SJCRH30 (cell line): ENCODE measurements at regions not wholly inside any gene's neighbourhood (a gene's known extent, or its start where the extent isn't known, plus 50 kb on each side); places are given as distances from the start of the nearest gene placed in this dataset.
A peak's percentile ranks its signal among the peaks of the same experiment; 100 is the strongest.
"Not testable (repeated sequence)": the region's sequence is repeated elsewhere in the genome, so short reads cannot be mapped to it uniquely, and the experiment has no call there.

Source experiments
- DNase-seq, 2 experiments: peaks; one replicate each; pipeline ENCODE4 v3.0.0-alpha.2; 2015 to 2020
- H3K27ac ChIP-seq: fragments of 250-450 bp; sonication (Bioruptor Pico); 2 replicates; pipeline ENCODE4 v1.5.1; 2020; ENCODE audit warnings: mild to moderate bottlenecking, moderate library complexity
- H3K27me3 ChIP-seq: fragments of 250-450 bp; sonication (Bioruptor Pico); 2 replicates; pipeline ENCODE4 v1.5.1; 2020; ENCODE audit warnings: mild to moderate bottlenecking, moderate library complexity
- H3K36me3 ChIP-seq: fragments of 250-450 bp; sonication (Bioruptor Pico); 2 replicates; pipeline ENCODE4 v1.5.1; 2020; ENCODE audit warnings: mild to moderate bottlenecking, moderate library complexity
- H3K4me1 ChIP-seq: fragments of 250-450 bp; sonication (Bioruptor Pico); 2 replicates; pipeline ENCODE4 v1.5.1; 2020; ENCODE audit warnings: mild to moderate bottlenecking, moderate library complexity
- H3K4me3 ChIP-seq: fragments of 250-450 bp; sonication (Bioruptor Pico); 2 replicates; pipeline ENCODE4 v1.5.1; 2020; ENCODE audit warnings: mild to moderate bottlenecking, moderate library complexity
- H3K9me3 ChIP-seq: fragments of 250-450 bp; sonication (Bioruptor Pico); replicated peaks from 2 replicates; pipeline ENCODE4 v1.5.1; 2020; ENCODE audit warnings: mild to moderate bottlenecking, moderate library complexity

DNA sequence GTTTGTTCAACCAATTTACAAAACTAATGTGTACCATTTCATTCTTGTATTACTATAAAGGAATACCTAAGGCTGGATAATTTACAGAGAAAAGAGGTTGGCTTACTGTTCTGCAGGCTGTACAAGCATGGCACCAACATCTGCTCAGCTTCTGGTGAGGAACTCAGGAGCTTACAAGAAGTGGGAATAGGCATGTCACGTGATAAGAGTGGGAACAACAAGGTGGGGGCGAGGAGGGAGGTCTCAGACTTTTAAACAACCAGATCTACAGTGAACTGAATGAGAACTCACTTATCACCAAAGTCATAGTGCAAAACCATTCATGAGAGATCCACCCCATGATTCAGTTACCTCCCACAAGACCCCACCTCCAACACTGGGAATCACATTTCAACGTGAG, 1178.0 kb downstream of the REEP3 start:
- H3K27ac ChIP-seq, result no peak overlapping the region
- H3K4me1 ChIP-seq, result no peaks in the 10 kb centered on the region
- no peaks in the 10 kb centered on the region for H3K27me3 ChIP-seq
- no peak overlapping the region for H3K4me3 ChIP-seq
- no peak for DNase-seq
- no peaks in the 10 kb centered on the region for H3K9me3 ChIP-seq
- H3K36me3 ChIP-seq, result no peaks in the 10 kb centered on the region

DNA sequence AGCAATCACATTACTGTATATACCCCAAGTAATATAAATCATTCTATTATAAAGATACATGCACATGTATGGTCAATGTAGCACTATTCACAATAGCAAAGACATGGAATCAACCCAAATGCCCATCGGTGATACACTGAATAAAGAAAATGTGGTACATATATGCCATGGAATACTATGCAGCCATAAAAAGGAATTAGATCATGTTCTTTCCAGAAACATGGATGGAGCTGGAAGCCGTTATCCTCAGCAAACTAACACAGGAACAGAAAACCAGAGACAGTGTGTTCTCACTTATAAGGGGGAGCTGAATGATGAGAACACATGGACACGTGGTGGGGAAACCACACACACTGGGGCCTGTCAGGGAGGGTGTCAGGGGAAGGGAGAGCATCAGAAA, 1180.9 kb downstream of the REEP3 start:
- H3K9me3 ChIP-seq, H3K4me3 ChIP-seq, H3K4me1 ChIP-seq, H3K27ac ChIP-seq, H3K27me3 ChIP-seq, H3K36me3 ChIP-seq, DNase-seq: not testable (repeated sequence)

DNA sequence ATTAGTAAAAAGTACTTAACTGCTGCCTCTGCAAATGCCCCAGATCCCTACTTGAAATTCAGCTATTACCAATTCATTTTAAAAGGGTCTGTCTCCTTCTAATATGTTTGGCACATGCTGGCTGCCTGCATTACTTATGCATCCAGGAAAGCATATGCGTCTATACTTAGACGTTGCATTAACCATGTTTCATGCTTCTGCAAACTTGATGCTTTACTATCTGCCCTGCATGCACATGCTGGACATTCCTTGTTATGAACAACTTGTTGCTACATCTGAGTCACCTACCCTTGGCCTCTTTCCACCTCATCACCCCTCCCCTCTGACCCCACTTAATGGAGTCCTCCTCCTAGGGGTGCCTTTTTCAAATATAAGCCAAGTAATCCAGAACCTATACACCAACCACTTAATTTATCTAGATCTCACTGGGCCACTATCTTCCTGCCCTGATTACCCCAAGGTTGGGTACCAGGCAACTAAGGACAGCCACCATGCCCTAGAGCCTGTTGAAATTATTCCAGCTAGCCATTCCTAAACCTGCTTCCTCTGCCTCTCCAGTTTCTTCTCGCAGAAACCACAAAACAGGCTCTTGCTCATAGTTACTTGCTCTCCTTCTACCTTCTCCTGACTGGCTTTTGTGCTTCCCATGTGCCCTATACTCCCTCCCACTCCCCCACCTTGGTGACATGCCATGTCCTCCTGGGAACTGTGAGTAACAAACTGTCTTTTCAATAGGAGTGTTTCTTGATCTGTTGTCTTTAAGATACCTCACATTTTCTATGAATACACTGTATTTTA, 1187.9 kb downstream of the REEP3 start:
- Histone ChIP-seq H3K27ac (no peak overlapping the region), H3K4me3 (no peak overlapping the region), H3K4me1 (no peaks in the 10 kb centered on the region), H3K9me3 (no peaks in the 10 kb centered on the region), H3K27me3 (no peaks in the 10 kb centered on the region), H3K36me3 (no peaks in the 10 kb centered on the region)
- DNase-seq, result no peak

DNA sequence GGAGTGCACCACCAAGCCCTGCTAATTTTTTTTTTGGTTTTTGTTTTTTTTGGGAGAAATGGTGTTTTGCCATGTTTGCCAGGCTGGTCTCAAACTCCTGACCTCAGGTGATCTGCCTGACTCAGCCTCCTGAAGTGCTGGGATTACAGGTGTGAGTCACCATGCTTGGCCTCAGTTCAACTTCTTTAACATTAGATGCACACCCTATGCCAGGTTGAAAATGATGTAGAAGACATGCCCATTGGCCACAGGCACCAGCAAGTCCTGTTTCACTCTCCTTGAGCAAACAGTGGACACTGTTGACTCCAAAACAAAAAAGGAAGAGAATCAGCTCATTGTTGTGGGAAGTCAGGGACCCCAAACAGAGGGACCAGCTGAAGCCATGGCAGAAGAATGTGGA, 1205.3 kb downstream of the REEP3 start:
- no peaks in the 10 kb centered on the region for H3K9me3 ChIP-seq
- H3K36me3 ChIP-seq, result no peaks in the 10 kb centered on the region
- no peaks in the 10 kb centered on the region for H3K4me1 ChIP-seq
- H3K4me3 ChIP-seq, result no peak overlapping the region
- no peaks in the 10 kb centered on the region for H3K27me3 ChIP-seq
- DNase-seq, result no peak
- H3K27ac ChIP-seq, result no peak overlapping the region

DNA sequence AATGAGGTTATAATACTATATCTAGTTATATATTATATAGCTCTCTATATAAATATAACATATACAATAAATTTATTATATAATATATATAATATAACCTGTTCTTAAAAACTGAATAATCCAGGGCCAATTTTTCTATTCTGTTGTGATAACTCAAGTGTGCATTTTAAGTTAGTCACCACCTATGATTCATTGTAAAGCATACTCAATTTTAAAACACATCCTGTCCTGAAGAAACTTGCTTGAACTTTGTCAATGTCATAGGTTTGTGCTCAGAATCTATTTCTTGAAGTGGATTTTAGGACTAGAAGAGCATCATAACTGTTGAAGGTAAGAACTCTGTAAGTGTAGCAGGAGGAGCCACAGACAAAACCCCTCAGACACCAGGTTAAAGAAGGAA, 1209.8 kb downstream of the REEP3 start:
- no peaks in the 10 kb centered on the region for H3K4me1 ChIP-seq
- no peak overlapping the region for H3K4me3 ChIP-seq
- H3K9me3 ChIP-seq, result no peaks in the 10 kb centered on the region
- H3K27me3 ChIP-seq, result no peaks in the 10 kb centered on the region
- H3K27ac ChIP-seq, result no peak overlapping the region
- no peaks in the 10 kb centered on the region for H3K36me3 ChIP-seq
- DNase-seq, result no peak

DNA sequence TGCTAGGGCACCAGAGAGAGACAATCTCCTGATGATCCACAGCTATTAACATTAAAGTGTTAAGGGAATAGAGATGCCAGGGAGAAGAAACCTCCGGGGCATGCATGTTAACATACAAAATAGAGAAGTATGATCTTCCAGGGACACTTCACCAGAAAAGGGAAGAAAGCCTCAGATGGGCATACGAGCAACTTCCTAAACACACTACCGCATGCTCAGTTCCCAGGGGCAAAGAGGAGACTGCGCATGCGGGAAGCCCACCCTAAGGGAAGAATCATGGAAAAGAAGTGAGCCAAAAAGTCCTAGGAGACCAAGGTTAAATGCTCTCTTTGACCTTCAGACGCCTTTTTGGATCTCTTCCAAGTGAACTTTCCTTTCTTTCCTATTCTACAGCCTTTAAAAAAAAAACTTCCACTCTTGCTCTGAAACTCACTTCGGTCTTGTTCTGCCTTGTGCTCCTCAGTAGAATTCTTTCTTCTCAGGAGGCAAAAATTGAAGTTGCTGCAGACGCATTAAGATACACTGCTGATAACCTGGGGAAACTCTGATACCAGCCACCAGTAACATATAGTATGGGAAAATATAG, 1211.3 kb downstream of the REEP3 start:
- Histone ChIP-seq H3K4me1 (no peaks in the 10 kb centered on the region), H3K27ac (no peak overlapping the region), H3K4me3 (no peak overlapping the region), H3K27me3 (no peaks in the 10 kb centered on the region), H3K9me3 (no peaks in the 10 kb centered on the region), H3K36me3 (no peaks in the 10 kb centered on the region)
- no peak for DNase-seq

DNA sequence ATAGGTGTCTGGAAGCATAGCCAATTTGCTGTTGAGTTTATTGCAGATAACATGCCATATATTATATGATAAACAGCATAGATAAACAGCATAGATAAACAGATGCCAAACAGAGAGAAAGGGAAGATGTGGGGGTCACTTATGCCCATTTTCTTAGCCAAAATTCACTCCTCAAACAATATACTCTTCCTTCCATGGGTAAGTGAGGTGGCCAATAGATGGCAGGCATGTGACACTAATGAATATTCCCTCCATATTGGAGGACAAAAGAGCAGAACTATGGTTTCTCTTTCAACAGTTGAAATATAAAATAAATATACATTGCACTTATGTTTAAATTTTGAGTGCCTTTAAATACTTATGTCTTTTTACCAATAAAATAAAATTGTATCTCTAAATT, 1212.8 kb downstream of the REEP3 start:
- Histone ChIP-seq H3K4me3 (no peak overlapping the region), H3K9me3 (no peaks in the 10 kb centered on the region), H3K4me1 (no peaks in the 10 kb centered on the region), H3K27ac (no peak overlapping the region), H3K36me3 (no peaks in the 10 kb centered on the region), H3K27me3 (no peaks in the 10 kb centered on the region)
- DNase-seq, result peak; percentile 19 to 51

DNA sequence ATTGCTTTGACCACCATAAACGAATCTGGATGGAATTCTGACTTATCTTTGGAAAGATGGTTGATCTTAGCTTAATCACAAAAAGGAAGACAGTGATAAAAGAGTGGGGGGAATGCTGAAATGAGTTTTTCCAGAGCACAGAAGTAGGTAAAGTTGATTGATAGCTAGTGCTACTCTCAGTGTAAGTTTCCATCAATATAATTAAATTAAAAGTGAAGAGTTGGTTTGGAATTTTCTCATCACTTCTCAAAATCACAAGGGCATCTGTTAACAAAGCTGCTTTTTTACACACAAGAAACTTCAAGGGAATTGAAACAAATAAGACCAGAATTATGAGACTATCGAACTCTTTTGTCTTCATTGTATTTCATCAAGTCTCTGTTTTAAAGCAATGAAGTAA, 1217.3 kb downstream of the REEP3 start:
- Histone ChIP-seq H3K4me3 (no peak overlapping the region), H3K27me3 (no peaks in the 10 kb centered on the region), H3K4me1 (no peaks in the 10 kb centered on the region), H3K36me3 (no peaks in the 10 kb centered on the region), H3K9me3 (no peaks in the 10 kb centered on the region), H3K27ac (no peak overlapping the region)
- no peak for DNase-seq

DNA sequence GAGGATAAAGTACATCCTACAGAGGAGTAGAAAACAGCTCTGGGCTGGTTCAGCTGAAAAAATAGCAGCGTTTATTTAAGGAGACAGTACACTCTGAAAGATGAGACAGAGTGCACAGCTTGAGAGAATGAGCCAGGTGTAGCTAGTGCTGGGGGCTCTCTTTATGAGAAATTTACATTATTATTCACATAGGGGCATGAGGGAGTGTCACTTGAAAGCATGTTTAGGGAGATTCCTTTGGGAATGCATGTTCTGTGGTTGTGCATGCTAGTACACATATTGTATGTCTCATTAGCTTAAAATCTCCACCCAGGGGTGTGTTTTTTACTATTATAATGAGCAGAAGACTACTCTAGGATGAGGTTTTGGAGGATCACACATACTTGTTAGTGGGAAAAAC, 1224.4 kb downstream of the REEP3 start:
- H3K4me1 ChIP-seq, result no peaks in the 10 kb centered on the region
- DNase-seq, result peak in 1 of 2 experiments; percentile 9
- no peak overlapping the region for H3K27ac ChIP-seq

DNA sequence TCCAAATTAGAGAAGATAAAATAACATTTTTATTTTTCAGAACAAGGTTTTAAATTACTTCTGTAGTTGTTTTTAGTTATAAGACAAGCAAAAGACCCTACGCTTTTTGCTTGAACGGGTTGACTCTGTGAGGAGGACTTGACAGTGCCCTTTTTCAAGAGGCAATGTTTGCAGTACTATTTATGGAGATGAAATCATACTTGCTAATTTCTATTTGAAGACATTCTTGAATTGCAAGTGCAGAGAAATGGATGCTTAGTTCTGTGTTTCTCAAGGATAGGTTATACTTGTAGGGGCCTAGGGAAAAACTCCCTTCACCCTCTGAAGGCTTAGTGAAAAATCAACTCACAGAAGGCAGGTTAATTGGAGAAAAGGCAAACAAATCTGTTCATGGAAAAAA, 1229.5 kb downstream of the REEP3 start:
- Histone ChIP-seq H3K4me3 (no peak overlapping the region), H3K36me3 (no peaks in the 10 kb centered on the region), H3K27ac (no peak overlapping the region), H3K4me1 (no peaks in the 10 kb centered on the region), H3K27me3 (no peaks in the 10 kb centered on the region), H3K9me3 (no peaks in the 10 kb centered on the region)
- DNase-seq, result no peak

More for the DNA sequence above, 1224.4 kb downstream of the REEP3 start:
- H3K4me3 ChIP-seq, result no peak overlapping the region
- no peaks in the 10 kb centered on the region for H3K36me3 ChIP-seq
- H3K9me3 ChIP-seq, result no peaks in the 10 kb centered on the region
- H3K27me3 ChIP-seq, result no peaks in the 10 kb centered on the region

DNA sequence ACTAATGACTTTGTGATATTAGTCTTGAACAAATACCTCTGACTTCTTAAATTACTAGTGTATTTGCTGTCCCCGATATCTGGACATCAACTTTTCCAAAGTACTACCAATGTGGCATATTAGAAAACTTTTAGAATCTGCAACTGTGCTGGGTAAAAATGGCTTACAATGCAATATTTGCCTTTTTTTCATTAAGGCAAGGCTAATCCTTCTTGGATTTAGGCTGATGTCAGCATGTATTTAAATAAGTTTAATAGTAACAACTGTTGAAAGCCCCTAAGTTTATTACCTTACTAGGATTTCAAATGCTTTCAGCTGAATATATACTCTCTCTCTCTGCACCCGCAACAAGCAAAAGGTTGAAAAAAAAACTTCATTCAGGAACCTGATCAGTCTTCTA, 1232.3 kb downstream of the REEP3 start:
- no peaks in the 10 kb centered on the region for H3K27me3 ChIP-seq
- no peak overlapping the region for H3K27ac ChIP-seq
- no peaks in the 10 kb centered on the region for H3K4me1 ChIP-seq
- no peak for DNase-seq
- no peaks in the 10 kb centered on the region for H3K36me3 ChIP-seq
- H3K9me3 ChIP-seq, result no peaks in the 10 kb centered on the region
- H3K4me3 ChIP-seq, result no peak overlapping the region

DNA sequence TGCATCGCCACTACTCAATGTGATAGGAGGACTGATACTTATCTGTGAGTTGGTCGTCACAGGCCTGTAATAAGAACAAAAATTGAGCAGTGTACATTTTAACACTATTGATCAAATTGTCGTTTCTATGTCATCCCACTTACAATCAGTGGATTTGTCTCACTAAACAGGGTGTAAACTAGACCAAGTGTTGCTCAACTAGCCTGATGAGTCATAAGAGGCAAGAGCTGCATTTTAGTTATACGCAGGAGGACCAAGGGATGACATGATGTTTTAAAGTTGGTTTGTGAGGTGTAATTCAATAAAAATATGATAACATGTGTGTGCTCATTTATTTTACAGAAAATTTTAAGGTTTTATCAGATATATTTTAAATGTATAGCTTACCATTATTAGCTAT, 1239.2 kb downstream of the REEP3 start:
- DNase-seq, result no peak
- no peak overlapping the region for H3K27ac ChIP-seq
- no peaks in the 10 kb centered on the region; the same call in 1 of the 2 replicates for H3K4me1 ChIP-seq

DNA sequence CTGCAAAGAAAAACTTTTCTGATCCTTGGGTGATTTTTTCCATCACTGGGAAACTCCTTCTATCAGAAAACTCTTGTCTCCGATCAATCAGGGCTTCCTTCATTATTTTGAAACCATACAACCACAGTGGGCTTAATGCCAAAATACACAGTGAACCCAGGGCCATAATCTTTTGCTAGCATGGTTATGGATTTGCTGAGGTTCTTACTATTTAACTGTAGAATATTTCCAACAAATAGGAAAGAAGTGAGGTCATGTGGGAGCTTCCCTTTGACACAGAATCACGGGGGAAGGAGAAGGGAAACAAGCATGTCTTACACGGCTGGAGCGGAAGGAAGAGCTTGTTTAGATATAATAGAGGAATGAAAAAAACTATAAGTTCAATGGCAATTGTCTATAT, 1241.7 kb downstream of the REEP3 start:
- Histone ChIP-seq H3K9me3 (no peaks in the 10 kb centered on the region), H3K27ac (no peak overlapping the region), H3K4me1 (no peaks in the 10 kb centered on the region; the same call in 1 of the 2 replicates), H3K27me3 (no peaks in the 10 kb centered on the region), H3K4me3 (no peak overlapping the region), H3K36me3 (no peaks in the 10 kb centered on the region)
- DNase-seq, result peak; percentile 7 to 55

More for the DNA sequence above, 1239.2 kb downstream of the REEP3 start:
- Histone ChIP-seq H3K36me3 (no peaks in the 10 kb centered on the region), H3K4me3 (no peak overlapping the region), H3K9me3 (no peaks in the 10 kb centered on the region), H3K27me3 (no peaks in the 10 kb centered on the region)

DNA sequence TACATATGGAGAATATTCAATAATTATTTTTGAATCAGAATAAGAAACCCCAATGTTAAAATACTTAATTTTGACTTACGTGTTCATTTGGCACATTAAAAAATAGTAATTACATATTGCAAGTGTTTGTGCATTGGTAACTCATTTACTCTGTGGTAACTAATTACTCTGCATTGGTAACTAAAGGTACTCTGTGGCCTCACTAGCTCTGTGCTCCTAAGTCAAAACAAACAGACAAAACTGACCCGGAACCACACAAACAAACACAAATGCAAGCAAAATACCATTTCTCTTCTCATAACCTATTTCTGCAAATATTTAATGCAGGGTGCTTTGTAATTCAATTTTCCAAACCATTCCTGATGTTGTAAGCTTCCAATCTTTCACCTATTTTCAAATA, 1244.3 kb downstream of the REEP3 start:
- no peak for DNase-seq
- Histone ChIP-seq H3K36me3 (no peaks in the 10 kb centered on the region), H3K9me3 (no peaks in the 10 kb centered on the region), H3K27me3 (no peaks in the 10 kb centered on the region), H3K4me1 (no peaks in the 10 kb centered on the region; the same call in 1 of the 2 replicates), H3K27ac (no peak overlapping the region), H3K4me3 (no peak overlapping the region)

DNA sequence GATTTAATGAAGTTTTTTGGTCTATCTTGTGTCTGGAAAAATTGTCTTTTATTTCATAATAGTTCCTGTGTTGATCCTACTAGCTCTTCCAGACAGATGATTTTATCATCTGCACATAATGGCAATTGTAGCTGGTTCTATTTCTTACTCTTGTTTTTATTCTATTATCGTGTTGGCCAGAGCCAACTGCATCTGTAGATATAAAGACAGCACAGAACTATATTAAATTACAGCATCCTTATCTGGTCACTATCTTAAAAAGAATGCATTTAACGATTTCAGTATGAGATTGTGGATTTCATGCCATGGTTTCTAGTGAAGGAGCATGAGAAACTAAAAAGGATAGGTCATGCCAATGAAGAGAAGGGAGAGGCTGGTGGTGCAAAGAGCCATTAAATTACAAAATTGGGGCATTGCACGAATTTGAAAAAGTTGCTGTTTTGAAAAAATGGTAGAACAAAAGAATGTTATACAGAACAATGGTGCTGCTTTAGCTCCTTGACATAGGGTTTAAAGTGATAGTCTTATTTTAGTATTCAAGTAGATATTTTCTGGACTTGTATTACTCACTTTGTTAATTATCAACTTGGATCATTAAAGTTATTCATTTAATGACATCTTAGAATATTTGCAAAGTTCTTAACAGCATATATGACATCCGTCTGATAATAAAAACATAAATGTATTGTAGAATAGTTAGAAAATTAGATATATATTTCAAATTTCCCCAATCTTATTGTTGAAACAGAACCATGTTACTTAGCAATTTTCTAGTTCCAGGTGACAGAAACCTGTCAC, 1250.3 kb downstream of the REEP3 start:
- no peak for DNase-seq
- H3K27ac ChIP-seq, result no peak overlapping the region

More for the DNA sequence above, 1250.3 kb downstream of the REEP3 start:
- no peaks in the 10 kb centered on the region for H3K27me3 ChIP-seq
- H3K4me3 ChIP-seq, result no peak overlapping the region
- H3K9me3 ChIP-seq, result no peaks in the 10 kb centered on the region
- H3K36me3 ChIP-seq, result no peaks in the 10 kb centered on the region
- no peaks in the 10 kb centered on the region for H3K4me1 ChIP-seq
